ENCODE measurements at regions not wholly inside any gene's neighbourhood (a gene's known extent, or its start where the extent isn't known, plus 50 kb on each side); places are given as distances from the start of the nearest gene placed in this dataset.

- Histone ChIP-seq H3K27ac (no peak overlapping the region), H3K79me2 (ENCODE audit: insufficient read depth, low read depth) (no peaks in the 10 kb centered on the region), H3K4me1 (ENCODE audit: low read depth, poor library complexity, severe bottlenecking) (no peaks in the 10 kb centered on the region), H3K4me2 (no peak overlapping the region), H4K20me1 (ENCODE audit: insufficient read depth) (no peaks in the 10 kb centered on the region), H3K9ac (no peak overlapping the region), H3K36me3 (ENCODE audit: insufficient read depth) (no peaks in the 10 kb centered on the region), H3K27me3 (ENCODE audit: insufficient read depth, low read depth) (no peaks in the 10 kb centered on the region), H2AFZ (ENCODE audit: low read depth) (no peak overlapping the region), H3K4me3 (IDR thresholded peaks at IDR 0.05; ENCODE audit: insufficient read depth, low read depth, low read length) (no peak overlapping the region)
- TF ChIP-seq, protein P1, sequence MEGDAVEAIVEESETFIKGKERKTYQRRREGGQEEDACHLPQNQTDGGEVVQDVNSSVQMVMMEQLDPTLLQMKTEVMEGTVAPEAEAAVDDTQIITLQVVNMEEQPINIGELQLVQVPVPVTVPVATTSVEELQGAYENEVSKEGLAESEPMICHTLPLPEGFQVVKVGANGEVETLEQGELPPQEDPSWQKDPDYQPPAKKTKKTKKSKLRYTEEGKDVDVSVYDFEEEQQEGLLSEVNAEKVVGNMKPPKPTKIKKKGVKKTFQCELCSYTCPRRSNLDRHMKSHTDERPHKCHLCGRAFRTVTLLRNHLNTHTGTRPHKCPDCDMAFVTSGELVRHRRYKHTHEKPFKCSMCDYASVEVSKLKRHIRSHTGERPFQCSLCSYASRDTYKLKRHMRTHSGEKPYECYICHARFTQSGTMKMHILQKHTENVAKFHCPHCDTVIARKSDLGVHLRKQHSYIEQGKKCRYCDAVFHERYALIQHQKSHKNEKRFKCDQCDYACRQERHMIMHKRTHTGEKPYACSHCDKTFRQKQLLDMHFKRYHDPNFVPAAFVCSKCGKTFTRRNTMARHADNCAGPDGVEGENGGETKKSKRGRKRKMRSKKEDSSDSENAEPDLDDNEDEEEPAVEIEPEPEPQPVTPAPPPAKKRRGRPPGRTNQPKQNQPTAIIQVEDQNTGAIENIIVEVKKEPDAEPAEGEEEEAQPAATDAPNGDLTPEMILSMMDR (conservative IDR thresholded peaks at IDR 0.05; ENCODE audit: low read depth, low read length): no peak
Measured at GRCh38 chr9:78470741-78471140, 173.8 kb downstream of the PSAT1 start.

DNA sequence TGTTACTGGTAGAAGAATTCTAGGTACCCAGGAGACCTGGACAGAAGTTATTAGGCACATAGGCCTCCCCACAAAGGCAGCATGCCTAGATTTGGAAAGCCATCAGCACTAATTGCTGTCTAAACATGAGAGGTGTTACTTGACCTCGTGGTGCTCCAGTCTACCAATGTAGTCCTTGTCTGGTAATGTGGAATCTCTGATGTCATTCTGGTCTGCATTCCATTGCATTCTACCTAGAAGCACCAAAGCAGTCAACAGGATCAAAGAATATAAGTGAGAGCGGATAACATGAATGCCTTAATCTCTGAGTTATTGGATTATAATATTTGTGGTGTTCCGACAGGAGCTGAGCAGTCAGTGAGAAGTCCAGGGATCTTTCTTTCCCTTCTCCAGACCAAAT, 175.2 kb downstream of the PSAT1 start:
- no peaks in the 10 kb centered on the region for H3K4me1 ChIP-seq (ENCODE audit: low read depth, poor library complexity, severe bottlenecking)
- no peak overlapping the region for H3K9ac ChIP-seq
- TF ChIP-seq, protein P1 (conservative IDR thresholded peaks at IDR 0.05; ENCODE audit: low read depth, low read length): no peak
- H4K20me1 ChIP-seq (ENCODE audit: insufficient read depth): no peaks in the 10 kb centered on the region
- H3K27ac ChIP-seq: no peak overlapping the region
- H3K4me3 ChIP-seq (IDR thresholded peaks at IDR 0.05; ENCODE audit: insufficient read depth, low read depth, low read length): no peak overlapping the region
- no peak overlapping the region for H3K4me2 ChIP-seq
- H2AFZ ChIP-seq (ENCODE audit: low read depth): no peak overlapping the region
- no peaks in the 10 kb centered on the region for H3K79me2 ChIP-seq (ENCODE audit: insufficient read depth, low read depth)
- H3K27me3 ChIP-seq (ENCODE audit: insufficient read depth, low read depth): no peaks in the 10 kb centered on the region
- no peaks in the 10 kb centered on the region for H3K36me3 ChIP-seq (ENCODE audit: insufficient read depth)

DNA sequence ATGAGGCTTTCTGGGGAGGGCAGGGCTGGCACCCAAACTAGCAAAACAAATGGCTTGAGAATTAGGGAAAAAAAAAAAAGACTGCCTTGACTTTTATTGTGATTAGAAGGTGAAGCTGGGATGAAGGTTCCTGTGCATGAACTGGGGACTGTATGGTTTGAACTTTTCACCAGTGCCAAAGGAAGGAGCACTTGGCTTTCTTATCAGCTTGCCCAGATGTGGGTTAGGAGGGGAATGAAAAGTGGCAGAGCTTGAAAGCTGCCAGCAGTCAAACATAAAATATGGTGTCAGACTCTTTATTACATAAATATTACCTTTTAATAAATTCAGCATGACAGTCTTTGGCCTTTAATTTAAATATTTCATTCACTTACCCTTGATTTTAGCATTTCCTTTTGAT, 182.5 kb downstream of the PSAT1 start:
- H2AFZ ChIP-seq (ENCODE audit: low read depth): no peak overlapping the region
- TF ChIP-seq, protein P1 (conservative IDR thresholded peaks at IDR 0.05; ENCODE audit: low read depth, low read length): no peak
- no peaks in the 10 kb centered on the region for H3K36me3 ChIP-seq (ENCODE audit: insufficient read depth)
- no peaks in the 10 kb centered on the region for H3K4me1 ChIP-seq (ENCODE audit: low read depth, poor library complexity, severe bottlenecking)
- H3K27ac ChIP-seq: no peak overlapping the region
- no peak overlapping the region for H3K9ac ChIP-seq
- H3K4me2 ChIP-seq: no peak overlapping the region
- H4K20me1 ChIP-seq (ENCODE audit: insufficient read depth): no peaks in the 10 kb centered on the region
- H3K79me2 ChIP-seq (ENCODE audit: insufficient read depth, low read depth): no peaks in the 10 kb centered on the region
- H3K27me3 ChIP-seq (ENCODE audit: insufficient read depth, low read depth): no peaks in the 10 kb centered on the region
- H3K4me3 ChIP-seq (IDR thresholded peaks at IDR 0.05; ENCODE audit: insufficient read depth, low read depth, low read length): no peak overlapping the region

DNA sequence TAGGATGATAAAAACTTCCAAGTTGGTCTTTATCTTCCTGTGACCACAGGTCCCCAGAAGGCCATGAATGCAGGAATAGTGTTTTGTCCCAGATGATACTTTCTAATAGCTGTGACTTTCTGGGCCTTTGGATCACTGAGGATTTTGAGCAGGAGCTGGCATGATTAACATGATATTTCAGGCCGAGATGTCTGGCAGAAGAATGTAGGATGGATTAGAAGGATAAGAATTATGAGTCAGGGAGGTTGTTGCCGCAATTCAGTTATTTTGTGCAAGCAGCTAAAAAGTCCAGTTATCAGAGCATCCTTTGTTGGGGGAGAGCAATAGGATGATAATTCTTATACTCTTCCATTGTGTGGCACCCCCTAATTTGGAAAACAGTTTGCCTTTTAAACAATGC, 189.7 kb downstream of the PSAT1 start:
- Histone ChIP-seq H3K36me3 (ENCODE audit: insufficient read depth) (no peaks in the 10 kb centered on the region), H4K20me1 (ENCODE audit: insufficient read depth) (no peaks in the 10 kb centered on the region), H3K27me3 (ENCODE audit: insufficient read depth, low read depth) (no peaks in the 10 kb centered on the region), H3K4me1 (ENCODE audit: low read depth, poor library complexity, severe bottlenecking) (no peaks in the 10 kb centered on the region), H3K79me2 (ENCODE audit: insufficient read depth, low read depth) (no peaks in the 10 kb centered on the region), H3K4me2 (no peak overlapping the region), H3K27ac (no peak overlapping the region), H2AFZ (ENCODE audit: low read depth) (no peak overlapping the region), H3K9ac (no peak overlapping the region), H3K4me3 (IDR thresholded peaks at IDR 0.05; ENCODE audit: insufficient read depth, low read depth, low read length) (no peak overlapping the region)
- TF ChIP-seq, protein P1 (conservative IDR thresholded peaks at IDR 0.05; ENCODE audit: low read depth, low read length): no peak

DNA sequence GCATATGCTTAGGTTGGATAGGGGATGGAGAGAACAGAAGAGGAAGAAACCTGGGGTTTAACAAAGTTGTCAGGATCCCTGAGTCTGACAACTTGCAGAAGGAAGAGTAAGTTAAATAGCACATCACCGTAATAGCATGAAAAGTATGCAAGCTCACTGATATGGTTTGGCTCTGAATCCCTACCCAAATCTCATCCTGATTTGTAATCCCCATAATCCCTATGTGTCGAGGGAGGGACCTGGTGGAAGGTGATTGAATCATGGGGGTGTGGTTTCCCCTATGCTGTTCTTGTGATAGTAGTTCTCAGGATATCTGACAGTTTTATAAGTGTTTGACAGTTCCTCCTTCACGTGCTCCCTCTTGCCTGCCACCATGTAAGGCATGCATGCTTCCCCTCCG, 193.3 kb downstream of the PSAT1 start:
- Histone ChIP-seq H3K4me3 (IDR thresholded peaks at IDR 0.05; ENCODE audit: insufficient read depth, low read depth, low read length) (no peak overlapping the region), H3K79me2 (ENCODE audit: insufficient read depth, low read depth) (no peaks in the 10 kb centered on the region), H3K9ac (no peak overlapping the region), H4K20me1 (ENCODE audit: insufficient read depth) (no peaks in the 10 kb centered on the region), H3K27me3 (ENCODE audit: insufficient read depth, low read depth) (no peaks in the 10 kb centered on the region), H3K36me3 (ENCODE audit: insufficient read depth) (no peaks in the 10 kb centered on the region), H3K4me2 (no peak overlapping the region), H3K4me1 (ENCODE audit: low read depth, poor library complexity, severe bottlenecking) (no peaks in the 10 kb centered on the region), H2AFZ (ENCODE audit: low read depth) (no peak overlapping the region), H3K27ac (no peak overlapping the region)
- TF ChIP-seq, protein P1 (conservative IDR thresholded peaks at IDR 0.05; ENCODE audit: low read depth, low read length): no peak

Measured in KMS-11 (cell line).